H9 (cell line): ENCODE measurements at regions not wholly inside any gene's neighbourhood (a gene's known extent, or its start where the extent isn't known, plus 50 kb on each side); places are given as distances from the start of the nearest gene placed in this dataset.

Source experiments
- DNase-seq: peaks from one replicate; pipeline ENCODE4 v3.0.0-alpha.2; 2017
- H2AFZ ChIP-seq: one replicate; pipeline ENCODE4 v1.6.1; 2013; ENCODE audit warnings: mild to moderate bottlenecking, low read length, control low read depth, moderate library complexity
- H2AK5ac ChIP-seq: 2 replicates; pipeline ENCODE4 v1.6.1; 2013; ENCODE audit warnings: low read length, control low read depth, mixed read lengths; ENCODE audit not compliant: insufficient read length
- H2BK120ac ChIP-seq: one replicate; pipeline ENCODE4 v1.6.1; 2013; ENCODE audit warnings: low read depth, mild to moderate bottlenecking, low read length, control low read depth, inconsistent platforms; ENCODE audit not compliant: poor library complexity, severe bottlenecking
- H2BK12ac ChIP-seq: 2 replicates; pipeline ENCODE4 v1.6.1; 2013; ENCODE audit warnings: low read length, control low read depth, mixed read lengths, low read depth; ENCODE audit not compliant: insufficient read length
- H2BK15ac ChIP-seq: 2 replicates; pipeline ENCODE4 v1.6.1; 2013; ENCODE audit warnings: low read depth, low read length, control low read depth
- H2BK20ac ChIP-seq: one replicate; pipeline ENCODE4 v1.6.1; 2013; ENCODE audit warnings: low read depth, mild to moderate bottlenecking, low read length, control low read depth, inconsistent platforms; ENCODE audit not compliant: poor library complexity, severe bottlenecking
- H2BK5ac ChIP-seq: 2 replicates; pipeline ENCODE4 v1.6.1; 2013; ENCODE audit warnings: low read length, control low read depth, mixed read lengths; ENCODE audit not compliant: insufficient read length
- H3K14ac ChIP-seq: 2 replicates; pipeline ENCODE4 v1.6.1; 2013; ENCODE audit warnings: low read length, control low read depth; ENCODE audit not compliant: insufficient read depth
- H3K18ac ChIP-seq: 2 replicates; pipeline ENCODE4 v1.6.1; 2013; ENCODE audit warnings: low read depth, mild to moderate bottlenecking, mixed read lengths, low read length, control low read depth; ENCODE audit not compliant: insufficient read length
- H3K23ac ChIP-seq: 2 replicates; pipeline ENCODE4 v1.6.1; 2013; ENCODE audit warnings: low read length, control low read depth, mixed read lengths, low read depth; ENCODE audit not compliant: insufficient read length
- H3K23me2 ChIP-seq: 2 replicates; pipeline ENCODE4 v1.6.1; 2013; ENCODE audit warnings: low read depth, mild to moderate bottlenecking, mixed read lengths, low read length, control low read depth; ENCODE audit not compliant: insufficient read length, poor library complexity, severe bottlenecking
- H3K27ac ChIP-seq: 2 replicates; pipeline ENCODE4 v1.5.1; 2013; ENCODE audit warnings: low read length, control low read depth, mixed read lengths, low read depth; ENCODE audit not compliant: insufficient read length
- H3K27me3 ChIP-seq: 2 replicates; pipeline ENCODE4 v1.6.1; 2013; ENCODE audit warnings: low read length, control low read depth, inconsistent platforms; ENCODE audit not compliant: insufficient read depth
- H3K4ac ChIP-seq: 2 replicates; pipeline ENCODE4 v1.6.1; 2013; ENCODE audit warnings: low read depth, mild to moderate bottlenecking, control low read depth, inconsistent platforms, low read length, moderate library complexity
- H3K4me1 ChIP-seq: 2 replicates; pipeline ENCODE4 v1.6.1; 2013; ENCODE audit warnings: low read length, control low read depth, inconsistent platforms; ENCODE audit not compliant: insufficient read depth
- H3K4me2 ChIP-seq: 2 replicates; pipeline ENCODE4 v1.6.1; 2013; ENCODE audit warnings: low read length, control low read depth, mixed read lengths; ENCODE audit not compliant: insufficient read length, insufficient read depth
- H3K56ac ChIP-seq: 2 replicates; pipeline ENCODE4 v1.6.1; 2013; ENCODE audit warnings: low read depth, mild to moderate bottlenecking, mixed read lengths, low read length, control low read depth; ENCODE audit not compliant: insufficient read length
- H3K79me1 ChIP-seq: 2 replicates; pipeline ENCODE4 v1.6.1; 2013; ENCODE audit warnings: low read depth, mild to moderate bottlenecking, moderate library complexity, low read length, control low read depth, inconsistent platforms; ENCODE audit not compliant: insufficient read depth, poor library complexity, severe bottlenecking
- H3K79me2 ChIP-seq: 2 replicates; pipeline ENCODE4 v1.6.1; 2013; ENCODE audit warnings: low read length, control low read depth, inconsistent platforms; ENCODE audit not compliant: insufficient read depth
- H3K9ac ChIP-seq: 2 replicates; pipeline ENCODE4 v1.6.1; 2013; ENCODE audit warnings: low read length, control low read depth, mixed read lengths; ENCODE audit not compliant: insufficient read length; ENCODE audit errors: extremely low read depth
- H3K9me3 ChIP-seq: one replicate; pipeline ENCODE4 v1.6.1; 2013; ENCODE audit warnings: low read depth, low read length, inconsistent platforms; ENCODE audit not compliant: control insufficient read depth
- H3T11ph ChIP-seq: one replicate; pipeline ENCODE4 v1.6.1; 2013; ENCODE audit warnings: mild to moderate bottlenecking, low read length, control low read depth, inconsistent platforms
- H4K20me1 ChIP-seq: one replicate; pipeline ENCODE4 v1.6.1; 2013; ENCODE audit not compliant: control insufficient read depth, insufficient read length, insufficient read depth
- H4K5ac ChIP-seq: 2 replicates; pipeline ENCODE4 v1.6.1; 2013; ENCODE audit warnings: low read depth, mild to moderate bottlenecking, mixed read lengths, low read length, control low read depth; ENCODE audit not compliant: insufficient read length
- H4K8ac ChIP-seq: replicated peaks from 2 replicates; pipeline ENCODE4 v1.6.1; 2013; ENCODE audit warnings: low read length, control low read depth, mixed read lengths, low read depth; ENCODE audit not compliant: insufficient read length
- H4K91ac ChIP-seq: 2 replicates; pipeline ENCODE4 v1.6.1; 2013; ENCODE audit warnings: low read depth, mild to moderate bottlenecking, moderate library complexity, mixed read lengths, low read length, control low read depth; ENCODE audit not compliant: insufficient read length
- H3K27ac Mint-ChIP-seq, 3 experiments: 2 replicates in 2 of 3; 3 replicates in 1 of 3; pipeline ENCODE4 v1.8.0; 2020 to 2021; ENCODE audit warnings: mixed read lengths in 3 of 3, mild to moderate bottlenecking in 1 of 3, moderate library complexity in 1 of 3
- H3K27me3 Mint-ChIP-seq: 2 replicates; pipeline ENCODE4 v1.8.0; 2021; ENCODE audit warnings: low read depth, mild to moderate bottlenecking, moderate library complexity, mixed read lengths
- H3K36me3 Mint-ChIP-seq, 3 experiments: 2 replicates in 2 of 3; 3 replicates in 1 of 3; pipeline ENCODE4 v1.8.0; 2020 to 2021; ENCODE audit warnings: low read depth in 3 of 3, mixed read lengths in 3 of 3; ENCODE audit not compliant: insufficient read depth in 1 of 3
- H3K4me1 Mint-ChIP-seq, 2 experiments: 2 replicates each; pipeline ENCODE4 v1.8.0; 2020; ENCODE audit warnings: mixed read lengths in 2 of 2
- H3K4me3 Mint-ChIP-seq, 2 experiments: 2 replicates in 1 of 2; 3 replicates in 1 of 2; pipeline ENCODE4 v1.8.0; 2020 to 2021; ENCODE audit warnings: mild to moderate bottlenecking in 2 of 2, mixed read lengths in 2 of 2, moderate library complexity in 1 of 2
- H3K9me3 Mint-ChIP-seq, 2 experiments: 2 replicates in 1 of 2; 3 replicates in 1 of 2; pipeline ENCODE4 v1.8.0; 2020; ENCODE audit warnings: mild to moderate bottlenecking in 2 of 2, mixed read lengths in 2 of 2, moderate library complexity in 1 of 2
- CTCF ChIP-seq: fragments of 200-600 bp; sonication (generic); conservative IDR thresholded peaks from 3 replicates; pipeline ENCODE4 v1.8.0; 2021; ENCODE audit warnings: antibody characterized with exemption, mild to moderate bottlenecking
- WGBS: extraction: QIAGEN DNeasy Blood & Tissue Kit; methylation state at CpG from one replicate; pipeline ENCODE4 v1.1.7; 2013; ENCODE audit warnings: missing lambda C conversion rate, low lambda C conversion rate, mixed read lengths; ENCODE audit not compliant: insufficient read length; ENCODE audit errors: extremely low coverage; 5-methylcytosine and 5-hydroxymethylcytosine counted together

DNA sequence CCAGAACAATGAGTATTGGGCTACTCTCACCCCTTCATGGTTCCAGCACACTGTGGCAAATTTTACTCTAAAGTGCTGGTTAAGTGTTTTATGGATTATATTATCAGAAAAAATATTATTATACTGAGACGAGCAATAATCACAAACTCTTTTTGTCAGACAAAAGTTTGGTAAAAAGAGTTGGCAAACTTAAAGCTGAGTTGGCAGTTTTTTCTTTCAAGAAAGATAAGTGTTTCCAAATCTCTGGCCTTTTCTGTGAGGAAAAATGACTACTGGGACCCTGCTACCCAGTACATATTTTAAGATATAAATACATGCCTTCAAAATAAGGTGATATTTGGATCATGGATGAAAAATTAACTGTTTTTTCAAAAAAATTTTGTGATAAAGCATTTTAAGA, 471.5 kb upstream of the IL12A start:
- Histone ChIP-seq H3K27me3 (no peaks in the 10 kb centered on the region), H3K23me2 (no peaks in the 10 kb centered on the region), H3T11ph (no peak overlapping the region), H2BK12ac (no peak overlapping the region), H3K56ac (no peak overlapping the region), H3K4ac (no peak overlapping the region), H3K79me2 (no peaks in the 10 kb centered on the region), H3K4me1 (no peaks in the 10 kb centered on the region), H2BK5ac (no peak overlapping the region), H2AK5ac (no peak overlapping the region), H2BK120ac (no peak overlapping the region), H4K8ac (no peak overlapping the region), H3K14ac (no peak overlapping the region), H2AFZ (no peak overlapping the region), H3K9ac (no peak overlapping the region), H3K79me1 (no peaks in the 10 kb centered on the region), H4K5ac (no peak overlapping the region), H4K91ac (no peak overlapping the region), H3K27ac (no peak overlapping the region), H2BK20ac (no peak overlapping the region), H3K18ac (no peak overlapping the region), H2BK15ac (no peak overlapping the region), H3K4me2 (no peak overlapping the region), H3K23ac (no peak overlapping the region), H3K9me3 (no peaks in the 10 kb centered on the region), H4K20me1 (no peaks in the 10 kb centered on the region)
- Mint-ChIP-seq H3K27me3 (no peaks in the 10 kb centered on the region), H3K4me3 (no peak overlapping the region), H3K9me3 (no peaks in the 10 kb centered on the region), H3K27ac (no peak overlapping the region), H3K4me1 (no peaks in the 10 kb centered on the region), H3K36me3 (no peaks in the 10 kb centered on the region)
- DNase-seq, result no peak
- WGBS, result no CpG with 5 or more reads among the region's 1 CpG
- no peak for TF ChIP-seq CTCF
